Right atrium auricular region (tissue), 2 donors: ENCODE measurements at regions not wholly inside any gene's neighbourhood (a gene's known extent, or its start where the extent isn't known, plus 50 kb on each side); places are given as distances from the start of the nearest gene placed in this dataset.
A peak's percentile ranks its signal among the peaks of the same experiment; 100 is the strongest.
"Not testable (repeated sequence)": the region's sequence is repeated elsewhere in the genome, so short reads cannot be mapped to it uniquely, and the experiment has no call there.

ENCODE experiments used
- DNase-seq: peaks from one replicate; pipeline ENCODE4 v3.0.0-alpha.2; 2019; ENCODE audit warnings: low spot score
- H3K27ac ChIP-seq, 2 donors: fragments of 200-600 bp; sonication (generic); 1 replicate in 1 of 2; 2 replicates in 1 of 2; pipeline ENCODE4 v1.5.1; 2016 to 2019
- H3K27me3 ChIP-seq, 2 donors: fragments of 200-600 bp; sonication (generic); one replicate each; pipeline versions ENCODE4 v1.5.1 to v1.6.0; 2017 to 2019
- H3K36me3 ChIP-seq: fragments of 200-600 bp; sonication (generic); one replicate; pipeline ENCODE4 v1.5.1; 2016
- H3K4me1 ChIP-seq, 2 donors: fragments of 200-600 bp; sonication (generic); one replicate each; pipeline versions ENCODE4 v1.5.1 to v1.6.0; 2017 to 2019
- H3K4me3 ChIP-seq, 2 donors: fragments of 200-600 bp; sonication (generic); 1 replicate in 1 of 2; 2 replicates in 1 of 2; pipeline ENCODE4 v1.5.1; 2017 to 2019; ENCODE audit warnings: mild to moderate bottlenecking in 1 of 2, moderate library complexity in 1 of 2
- H3K9me3 ChIP-seq, 2 donors: fragments of 200-600 bp; sonication (generic); one replicate each; pipeline ENCODE4 v1.5.1; 2019
- CTCF ChIP-seq, 2 donors: fragments of 200-600 bp; sonication (generic); IDR thresholded peaks; one replicate each; pipeline ENCODE4 v1.5.1; 2019; ENCODE audit warnings: antibody characterized with exemption in 2 of 2

GRCh38 chr1:233722212-233722979 is 108.5 kb downstream of the KCNK1 start:
- TF ChIP-seq CTCF (IDR thresholded peaks at IDR 0.05), result no peak
- H3K4me1 ChIP-seq, result peaks cover 0 to 41% of the 10 kb centered on the region in 2 donors

GRCh38 chr1:233723387-233723786 is 109.5 kb downstream of the KCNK1 start:
- no peaks in the 10 kb centered on the region for H3K27me3 ChIP-seq
- H3K36me3 ChIP-seq, result no peaks in the 10 kb centered on the region
- peaks cover 0 to 41% of the 10 kb centered on the region in 2 donors for H3K4me1 ChIP-seq
- no peak for TF ChIP-seq CTCF (IDR thresholded peaks at IDR 0.05)
- peak overlapping the region; percentile 79 to 93 for H3K27ac ChIP-seq
- no peak overlapping the region for H3K4me3 ChIP-seq
- H3K9me3 ChIP-seq, result no peaks in the 10 kb centered on the region
- DNase-seq, result no peak

More at GRCh38 chr1:233722212-233722979, 108.5 kb downstream of the KCNK1 start:
- no peak for DNase-seq
- no peaks in the 10 kb centered on the region for H3K36me3 ChIP-seq
- H3K9me3 ChIP-seq, result peaks cover 0 to 7% of the 10 kb centered on the region in 2 donors
- peak overlapping the region; percentile 79 to 93 for H3K27ac ChIP-seq
- H3K4me3 ChIP-seq, result no peak overlapping the region
- H3K27me3 ChIP-seq, result no peaks in the 10 kb centered on the region

- DNase-seq, H3K4me3 ChIP-seq, H3K36me3 ChIP-seq, H3K27me3 ChIP-seq, H3K9me3 ChIP-seq: not testable (repeated sequence)
- Histone ChIP-seq H3K4me1 (peaks cover 0 to 44% of the 10 kb centered on the region in 2 donors), H3K27ac (peak overlapping the region; percentile 79 to 93)
Measured at GRCh38 chr1:233724131-233724631, 110.3 kb downstream of the KCNK1 start.

- Histone ChIP-seq H3K36me3 (no peaks in the 10 kb centered on the region), H3K4me3 (no peak overlapping the region)
Measured at GRCh38 chr1:233725423-233725822, 111.5 kb downstream of the KCNK1 start.

GRCh38 chr1:233728721-233729120 is 114.8 kb downstream of the KCNK1 start:
- Histone ChIP-seq H3K27me3 (no peaks in the 10 kb centered on the region), H3K4me1 (peaks cover 0 to 21% of the 10 kb centered on the region in 2 donors), H3K27ac (peak overlapping the region in 1 of 2 donors; percentile 43), H3K4me3 (no peak overlapping the region), H3K9me3 (no peaks in the 10 kb centered on the region), H3K36me3 (no peaks in the 10 kb centered on the region)
- DNase-seq, result no peak
- no peak for TF ChIP-seq CTCF (IDR thresholded peaks at IDR 0.05)

More at GRCh38 chr1:233725423-233725822, 111.5 kb downstream of the KCNK1 start:
- TF ChIP-seq CTCF (IDR thresholded peaks at IDR 0.05), result no peak
- Histone ChIP-seq H3K27ac (peak overlapping the region in 1 of 2 donors; percentile 93), H3K4me1 (peaks cover 0 to 42% of the 10 kb centered on the region in 2 donors), H3K27me3 (no peaks in the 10 kb centered on the region), H3K9me3 (no peaks in the 10 kb centered on the region)
- DNase-seq, result no peak

- Histone ChIP-seq H3K4me3 (no peak overlapping the region), H3K9me3 (no peaks in the 10 kb centered on the region), H3K27ac (no peak overlapping the region), H3K4me1 (peaks cover 0 to 16% of the 10 kb centered on the region in 2 donors), H3K27me3 (no peaks in the 10 kb centered on the region), H3K36me3 (no peaks in the 10 kb centered on the region)
- no peak for TF ChIP-seq CTCF (IDR thresholded peaks at IDR 0.05)
- DNase-seq, result no peak
Measured at GRCh38 chr1:233730380-233730779, 116.5 kb downstream of the KCNK1 start.
